Progenitor cell of endocrine pancreas (in vitro differentiated cells): ENCODE measurements at regions not wholly inside any gene's neighbourhood (a gene's known extent, or its start where the extent isn't known, plus 50 kb on each side); places are given as distances from the start of the nearest gene placed in this dataset.

Experiments
- DNase-seq: peaks from one replicate; pipeline ENCODE4 v3.0.0; 2021; ENCODE audit warnings: low spot score; ENCODE audit not compliant: unreplicated experiment
- H3K27ac Mint-ChIP-seq: 2 replicates; pipeline ENCODE4 v1.8.0; 2021; ENCODE audit warnings: mild to moderate bottlenecking, moderate library complexity, mixed read lengths
- H3K27me3 Mint-ChIP-seq: 2 replicates; pipeline ENCODE4 v1.8.0; 2021; ENCODE audit warnings: mixed read lengths
- H3K36me3 Mint-ChIP-seq: 2 replicates; pipeline ENCODE4 v1.8.0; 2022; ENCODE audit warnings: mixed read lengths; ENCODE audit not compliant: insufficient read depth
- H3K4me1 Mint-ChIP-seq: 2 replicates; pipeline ENCODE4 v1.8.0; 2021; ENCODE audit warnings: low read depth, mixed read lengths
- H3K4me3 Mint-ChIP-seq: 2 replicates; pipeline ENCODE4 v1.8.0; 2021; ENCODE audit warnings: low read depth, mild to moderate bottlenecking, moderate library complexity, mixed read lengths
- H3K9me3 Mint-ChIP-seq: 2 replicates; pipeline ENCODE4 v1.8.0; 2021; ENCODE audit warnings: low read depth, mixed read lengths
- CTCF ChIP-seq: fragments of 200-600 bp; sonication (generic); IDR thresholded peaks from one replicate; pipeline ENCODE4 v1.5.0; 2021; ENCODE audit warnings: antibody characterized with exemption, mild to moderate bottlenecking; ENCODE audit not compliant: unreplicated experiment

GRCh38 chr17:77727037-77727615, 231.4 kb upstream of the TNRC6C start:
- H3K36me3 Mint-ChIP-seq: no peaks in the 10 kb centered on the region
- no peak for DNase-seq
- no peaks in the 10 kb centered on the region for H3K4me1 Mint-ChIP-seq
- H3K27ac Mint-ChIP-seq: no peak overlapping the region
- no peak for TF ChIP-seq CTCF
- peaks cover 6% of the 10 kb centered on the region for H3K9me3 Mint-ChIP-seq
- H3K4me3 Mint-ChIP-seq: no peak overlapping the region
- peaks cover 14% of the 10 kb centered on the region for H3K27me3 Mint-ChIP-seq

DNA sequence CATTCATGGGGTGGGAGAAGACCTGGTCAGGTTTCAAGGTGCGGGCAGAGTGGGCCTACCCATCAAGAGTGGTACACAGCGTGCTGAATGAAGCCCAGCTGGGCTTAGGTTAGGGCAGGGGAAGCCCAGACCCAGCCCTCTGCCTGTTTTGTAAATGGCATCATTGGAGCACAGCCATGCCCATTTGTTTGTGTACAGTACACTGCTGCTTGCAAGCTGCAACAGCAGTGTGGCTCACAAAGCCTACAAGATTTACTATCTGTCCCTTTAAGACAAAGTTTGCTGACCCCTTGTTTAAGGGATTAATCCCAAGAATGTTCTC, 230.1 kb upstream of the TNRC6C start:
- Mint-ChIP-seq H3K36me3 (no peaks in the 10 kb centered on the region), H3K27me3 (peaks cover 10% of the 10 kb centered on the region), H3K4me1 (no peaks in the 10 kb centered on the region), H3K9me3 (peaks cover 14% of the 10 kb centered on the region), H3K27ac (no peak overlapping the region), H3K4me3 (no peak overlapping the region)
- DNase-seq: no peak
- TF ChIP-seq CTCF: no peak

- Mint-ChIP-seq H3K36me3 (no peaks in the 10 kb centered on the region), H3K4me3 (no peak overlapping the region), H3K9me3 (peaks cover 14% of the 10 kb centered on the region), H3K4me1 (no peaks in the 10 kb centered on the region), H3K27ac (no peak overlapping the region), H3K27me3 (peaks cover 12% of the 10 kb centered on the region)
- TF ChIP-seq CTCF: no peak
- DNase-seq: no peak
Measured at GRCh38 chr17:77728871-77729270, 229.6 kb upstream of the TNRC6C start.

- peak; percentile 4 for DNase-seq
- H3K27ac Mint-ChIP-seq: no peak overlapping the region
- H3K36me3 Mint-ChIP-seq: no peaks in the 10 kb centered on the region
- H3K4me1 Mint-ChIP-seq: no peaks in the 10 kb centered on the region
- H3K4me3 Mint-ChIP-seq: no peak overlapping the region
- no peak for TF ChIP-seq CTCF
- H3K9me3 Mint-ChIP-seq: peaks cover 14% of the 10 kb centered on the region
- peaks cover 10% of the 10 kb centered on the region for H3K27me3 Mint-ChIP-seq
Measured at GRCh38 chr17:77729587-77729986, 228.9 kb upstream of the TNRC6C start.

GRCh38 chr17:77730376-77730775, 228.1 kb upstream of the TNRC6C start:
- no peak for TF ChIP-seq CTCF
- H3K9me3 Mint-ChIP-seq: peaks cover 14% of the 10 kb centered on the region
- H3K36me3 Mint-ChIP-seq: no peaks in the 10 kb centered on the region
- H3K4me3 Mint-ChIP-seq: no peak overlapping the region
- no peak for DNase-seq
- H3K27me3 Mint-ChIP-seq: peaks cover 10% of the 10 kb centered on the region
- H3K27ac Mint-ChIP-seq: no peak overlapping the region
- H3K4me1 Mint-ChIP-seq: no peaks in the 10 kb centered on the region
